ENCODE measurements at regions not wholly inside any gene's neighbourhood (a gene's known extent, or its start where the extent isn't known, plus 50 kb on each side); places are given as distances from the start of the nearest gene placed in this dataset.

DNA sequence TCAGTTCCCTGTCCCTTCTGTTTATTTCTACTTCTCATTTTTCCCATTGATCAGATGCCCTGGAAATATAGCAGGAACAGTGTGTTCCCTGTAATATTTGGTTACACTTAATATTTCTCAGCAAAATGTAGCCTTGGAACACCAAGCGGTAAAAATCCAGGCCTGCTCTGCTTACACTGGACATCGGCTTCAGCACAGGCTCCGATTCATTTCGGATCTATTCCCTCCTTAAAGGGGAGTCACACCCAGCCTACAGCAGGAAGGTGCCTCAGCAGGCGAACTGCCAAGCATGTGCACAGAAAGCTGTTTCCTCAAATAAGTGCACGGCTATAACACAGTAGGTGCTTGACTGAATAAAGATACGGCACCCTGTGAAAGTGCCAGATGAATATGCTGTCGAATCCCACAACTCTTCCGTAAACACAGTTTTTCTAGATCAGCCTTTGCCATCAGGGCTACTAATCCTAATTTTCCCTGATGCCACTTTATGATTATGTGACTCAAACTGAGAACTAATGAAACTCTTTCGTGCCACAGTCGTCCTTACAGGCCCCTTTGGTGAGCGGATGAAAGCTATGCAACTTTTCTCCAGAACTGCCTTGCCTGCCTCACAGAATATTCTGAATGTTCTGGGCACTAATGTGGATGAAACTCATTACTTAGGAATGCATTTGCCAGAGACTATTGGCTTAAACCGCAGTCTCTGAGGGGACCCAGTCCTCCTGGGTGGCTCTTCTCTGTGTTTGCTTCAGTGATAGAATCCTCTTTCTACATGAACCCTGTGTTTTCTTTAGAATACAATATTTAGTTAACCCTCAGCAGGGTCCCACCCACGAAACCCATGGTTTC lies 275.5 kb upstream of the RUNX1 start:
- POLR2A ChIA-PET: no interaction called here
- Histone ChIP-seq H3K27ac (ENCODE audit: low read length) (no peak overlapping the region), H3K4me1 (ENCODE audit: control insufficient read depth, insufficient read depth, low read length) (no peaks in the 10 kb centered on the region), H3K4me3 (ENCODE audit: low read depth in 2 of 2, low read length in 2 of 2) (no peak overlapping the region), H3K36me3 (ENCODE audit: control insufficient read depth, insufficient read depth, low read length) (no peaks in the 10 kb centered on the region), H3K27me3 (ENCODE audit: control insufficient read depth, insufficient read depth, low read length) (no peaks in the 10 kb centered on the region), H3K9me3 (ENCODE audit: control insufficient read depth, insufficient read depth, low read depth, low read length) (no peaks in the 10 kb centered on the region)
- CTCF ChIA-PET: no interaction called here
- BruUV-seq (replicated peaks): no TSS peak
- no peak for TF ChIP-seq POLR2AphosphoS5 (IDR thresholded peaks at IDR 0.05; ENCODE audit: low read depth, low read length)
- TF ChIP-seq TCF7L2 (IDR thresholded peaks at IDR 0.05; ENCODE audit: low read depth, low read length): no peak
- intact Hi-C loops (cut with micrococcal nuclease; ENCODE audit: unreplicated experiment): no loop called here
- no peak for DNase-seq (ENCODE audit: low read depth, low spot score)
- no peak for ATAC-seq
- in situ Hi-C loops (cut with HindIII; ENCODE audit: low pct_unique_long_range_greater_than_20kb, low sequenced_read_pairs): no loop called here

DNA sequence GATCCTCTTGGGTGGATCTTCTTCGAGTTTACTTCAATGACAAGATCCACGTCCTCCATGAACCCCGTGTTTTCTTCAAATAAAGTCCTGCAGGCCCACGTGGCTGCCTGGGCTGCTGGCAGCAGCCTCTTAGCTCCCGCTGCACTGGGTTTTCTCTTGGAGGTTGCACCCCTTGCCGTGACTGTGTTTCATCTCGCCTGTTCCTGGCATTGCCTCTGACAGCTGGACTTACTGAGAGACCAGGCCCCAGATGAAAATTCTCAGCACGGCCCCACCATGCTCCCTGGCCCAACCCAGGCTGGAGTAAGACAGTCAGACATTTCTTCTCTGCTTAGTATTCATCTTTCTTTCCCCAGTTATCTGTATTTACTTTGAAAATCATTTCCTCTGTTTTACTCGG lies 274.8 kb upstream of the RUNX1 start:
- ChIA-PET POLR2A (no interaction called here), CTCF (no interaction called here)
- no TSS peak for BruUV-seq (replicated peaks)
- in situ Hi-C loops (cut with HindIII; ENCODE audit: low pct_unique_long_range_greater_than_20kb, low sequenced_read_pairs): no loop called here
- intact Hi-C loops (cut with micrococcal nuclease; ENCODE audit: unreplicated experiment): no loop called here
- H3K4me3 ChIP-seq (ENCODE audit: low read depth in 2 of 2, low read length in 2 of 2): no peak overlapping the region
- H3K4me1 ChIP-seq (ENCODE audit: control insufficient read depth, insufficient read depth, low read length): no peaks in the 10 kb centered on the region
- TF ChIP-seq, protein P1, sequence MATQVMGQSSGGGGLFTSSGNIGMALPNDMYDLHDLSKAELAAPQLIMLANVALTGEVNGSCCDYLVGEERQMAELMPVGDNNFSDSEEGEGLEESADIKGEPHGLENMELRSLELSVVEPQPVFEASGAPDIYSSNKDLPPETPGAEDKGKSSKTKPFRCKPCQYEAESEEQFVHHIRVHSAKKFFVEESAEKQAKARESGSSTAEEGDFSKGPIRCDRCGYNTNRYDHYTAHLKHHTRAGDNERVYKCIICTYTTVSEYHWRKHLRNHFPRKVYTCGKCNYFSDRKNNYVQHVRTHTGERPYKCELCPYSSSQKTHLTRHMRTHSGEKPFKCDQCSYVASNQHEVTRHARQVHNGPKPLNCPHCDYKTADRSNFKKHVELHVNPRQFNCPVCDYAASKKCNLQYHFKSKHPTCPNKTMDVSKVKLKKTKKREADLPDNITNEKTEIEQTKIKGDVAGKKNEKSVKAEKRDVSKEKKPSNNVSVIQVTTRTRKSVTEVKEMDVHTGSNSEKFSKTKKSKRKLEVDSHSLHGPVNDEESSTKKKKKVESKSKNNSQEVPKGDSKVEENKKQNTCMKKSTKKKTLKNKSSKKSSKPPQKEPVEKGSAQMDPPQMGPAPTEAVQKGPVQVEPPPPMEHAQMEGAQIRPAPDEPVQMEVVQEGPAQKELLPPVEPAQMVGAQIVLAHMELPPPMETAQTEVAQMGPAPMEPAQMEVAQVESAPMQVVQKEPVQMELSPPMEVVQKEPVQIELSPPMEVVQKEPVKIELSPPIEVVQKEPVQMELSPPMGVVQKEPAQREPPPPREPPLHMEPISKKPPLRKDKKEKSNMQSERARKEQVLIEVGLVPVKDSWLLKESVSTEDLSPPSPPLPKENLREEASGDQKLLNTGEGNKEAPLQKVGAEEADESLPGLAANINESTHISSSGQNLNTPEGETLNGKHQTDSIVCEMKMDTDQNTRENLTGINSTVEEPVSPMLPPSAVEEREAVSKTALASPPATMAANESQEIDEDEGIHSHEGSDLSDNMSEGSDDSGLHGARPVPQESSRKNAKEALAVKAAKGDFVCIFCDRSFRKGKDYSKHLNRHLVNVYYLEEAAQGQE (IDR thresholded peaks at IDR 0.05; ENCODE audit: insufficient read depth in 1 of 2, low read depth in 2 of 2, low read length in 1 of 2): no peak
- TF ChIP-seq TCF7L2 (IDR thresholded peaks at IDR 0.05; ENCODE audit: low read depth, low read length): no peak
- TF ChIP-seq POLR2AphosphoS5 (IDR thresholded peaks at IDR 0.05; ENCODE audit: low read depth, low read length): no peak
- TF ChIP-seq, protein P2, sequence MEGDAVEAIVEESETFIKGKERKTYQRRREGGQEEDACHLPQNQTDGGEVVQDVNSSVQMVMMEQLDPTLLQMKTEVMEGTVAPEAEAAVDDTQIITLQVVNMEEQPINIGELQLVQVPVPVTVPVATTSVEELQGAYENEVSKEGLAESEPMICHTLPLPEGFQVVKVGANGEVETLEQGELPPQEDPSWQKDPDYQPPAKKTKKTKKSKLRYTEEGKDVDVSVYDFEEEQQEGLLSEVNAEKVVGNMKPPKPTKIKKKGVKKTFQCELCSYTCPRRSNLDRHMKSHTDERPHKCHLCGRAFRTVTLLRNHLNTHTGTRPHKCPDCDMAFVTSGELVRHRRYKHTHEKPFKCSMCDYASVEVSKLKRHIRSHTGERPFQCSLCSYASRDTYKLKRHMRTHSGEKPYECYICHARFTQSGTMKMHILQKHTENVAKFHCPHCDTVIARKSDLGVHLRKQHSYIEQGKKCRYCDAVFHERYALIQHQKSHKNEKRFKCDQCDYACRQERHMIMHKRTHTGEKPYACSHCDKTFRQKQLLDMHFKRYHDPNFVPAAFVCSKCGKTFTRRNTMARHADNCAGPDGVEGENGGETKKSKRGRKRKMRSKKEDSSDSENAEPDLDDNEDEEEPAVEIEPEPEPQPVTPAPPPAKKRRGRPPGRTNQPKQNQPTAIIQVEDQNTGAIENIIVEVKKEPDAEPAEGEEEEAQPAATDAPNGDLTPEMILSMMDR (IDR thresholded peaks at IDR 0.05): no peak
- no peak for TF ChIP-seq SIN3A (IDR thresholded peaks at IDR 0.05; ENCODE audit: borderline replicate concordance, insufficient read depth, low read depth, low read length)
- no peaks in the 10 kb centered on the region for H3K36me3 ChIP-seq (ENCODE audit: control insufficient read depth, insufficient read depth, low read length)
- H3K9me3 ChIP-seq (ENCODE audit: control insufficient read depth, insufficient read depth, low read depth, low read length): no peaks in the 10 kb centered on the region
- DNase-seq (ENCODE audit: low read depth, low spot score) (no peak), ATAC-seq (no peak)
- H3K27ac ChIP-seq (ENCODE audit: low read length): no peak overlapping the region
- H3K27me3 ChIP-seq (ENCODE audit: control insufficient read depth, insufficient read depth, low read length): no peaks in the 10 kb centered on the region
